Jurkat, Clone E6-1 (cell line): ENCODE measurements at regions not wholly inside any gene's neighbourhood (a gene's known extent, or its start where the extent isn't known, plus 50 kb on each side); places are given as distances from the start of the nearest gene placed in this dataset.
"Not testable (repeated sequence)": the region's sequence is repeated elsewhere in the genome, so short reads cannot be mapped to it uniquely, and the experiment has no call there.

Experiments
- DNase-seq: peaks from one replicate; pipeline ENCODE4 v3.0.0-alpha.2; 2011; ENCODE audit warnings: low read depth, low spot score
- H3K4me3 ChIP-seq: 2 replicates; pipeline ENCODE4 v1.5.1; 2011; ENCODE audit warnings: mild to moderate bottlenecking, low read length, control low read depth, moderate library complexity

DNA sequence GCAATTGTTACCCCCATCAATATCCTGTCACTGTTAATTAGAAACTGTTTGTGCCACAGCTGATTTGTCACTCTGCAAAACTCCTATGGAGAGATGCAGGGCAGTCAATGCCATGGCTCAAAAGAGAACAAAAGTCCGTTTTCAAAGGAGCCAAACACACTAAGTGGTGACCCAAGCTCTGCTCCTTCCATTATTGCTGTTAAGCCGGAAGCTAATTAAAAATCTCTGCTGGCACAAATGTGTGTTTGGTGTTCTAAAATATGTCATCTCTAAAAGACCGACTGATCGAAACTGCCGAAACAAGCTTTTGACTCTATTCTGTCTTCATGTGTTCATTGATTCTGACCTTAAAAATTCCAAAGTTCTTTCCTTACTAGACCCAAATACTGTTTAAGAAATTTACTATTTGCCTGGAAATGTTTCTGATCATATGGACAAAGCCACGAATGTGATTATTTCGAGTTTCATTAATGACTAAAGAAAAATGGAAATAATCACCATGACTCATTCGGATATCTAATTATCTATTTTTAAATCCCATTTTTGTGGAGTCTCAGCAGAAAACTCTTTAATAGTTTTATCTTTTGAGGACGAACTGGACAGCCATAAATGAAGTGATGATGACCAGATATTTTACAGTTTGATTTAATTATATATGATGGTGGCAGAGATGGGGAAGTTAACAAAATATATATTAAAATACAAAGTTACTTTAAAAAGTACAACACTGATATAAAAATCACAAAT, 287.6 kb downstream of the SOCS6 start:
- DNase-seq, result no peak
- no peak overlapping the region for H3K4me3 ChIP-seq

DNA sequence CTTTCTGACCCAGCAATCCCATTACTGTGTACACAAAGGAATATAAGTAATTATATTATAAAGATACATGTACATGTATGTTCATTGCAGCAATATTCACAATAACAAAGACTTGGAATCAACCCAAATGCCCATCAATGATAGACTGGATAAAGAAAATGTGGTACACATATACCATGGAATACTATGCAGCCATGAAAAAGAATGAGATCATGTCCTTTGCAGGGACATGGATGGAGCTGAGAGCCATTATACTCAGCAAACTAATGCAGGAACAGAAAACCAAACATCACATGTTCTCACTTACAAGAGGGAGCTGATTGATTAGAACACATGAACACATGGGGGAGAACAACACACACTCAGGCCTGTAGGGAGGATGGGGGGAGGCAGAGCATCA, 286.1 kb downstream of the SOCS6 start:
- not testable (repeated sequence) for DNase-seq, H3K4me3 ChIP-seq

DNA sequence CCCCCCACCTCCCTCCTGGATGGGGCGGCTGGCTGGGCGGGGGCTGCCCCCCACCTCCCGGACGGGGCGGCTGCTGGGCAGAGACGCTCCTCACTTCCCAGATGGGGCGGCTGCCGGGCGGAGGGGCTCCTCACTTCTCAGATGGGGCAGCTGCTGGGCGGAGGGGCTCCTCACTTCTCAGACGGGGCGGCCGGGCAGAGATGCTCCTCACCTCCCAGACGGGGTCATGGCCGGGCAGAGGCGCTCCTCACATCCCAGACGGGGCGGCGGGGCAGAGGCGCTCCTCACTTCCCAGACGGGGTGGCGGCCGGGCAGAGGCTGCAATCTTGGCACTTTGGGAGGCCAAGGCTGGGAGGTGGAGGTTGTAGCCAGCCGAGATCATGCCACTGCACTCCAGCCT, 280.8 kb downstream of the SOCS6 start:
- not testable (repeated sequence) for H3K4me3 ChIP-seq, DNase-seq

GRCh38 chr18:70559446-70559845, 270.6 kb downstream of the SOCS6 start:
- H3K4me3 ChIP-seq, result no peak overlapping the region
- no peak for DNase-seq

GRCh38 chr18:70558371-70558770, 269.5 kb downstream of the SOCS6 start:
- DNase-seq, result no peak
- no peak overlapping the region for H3K4me3 ChIP-seq

DNA sequence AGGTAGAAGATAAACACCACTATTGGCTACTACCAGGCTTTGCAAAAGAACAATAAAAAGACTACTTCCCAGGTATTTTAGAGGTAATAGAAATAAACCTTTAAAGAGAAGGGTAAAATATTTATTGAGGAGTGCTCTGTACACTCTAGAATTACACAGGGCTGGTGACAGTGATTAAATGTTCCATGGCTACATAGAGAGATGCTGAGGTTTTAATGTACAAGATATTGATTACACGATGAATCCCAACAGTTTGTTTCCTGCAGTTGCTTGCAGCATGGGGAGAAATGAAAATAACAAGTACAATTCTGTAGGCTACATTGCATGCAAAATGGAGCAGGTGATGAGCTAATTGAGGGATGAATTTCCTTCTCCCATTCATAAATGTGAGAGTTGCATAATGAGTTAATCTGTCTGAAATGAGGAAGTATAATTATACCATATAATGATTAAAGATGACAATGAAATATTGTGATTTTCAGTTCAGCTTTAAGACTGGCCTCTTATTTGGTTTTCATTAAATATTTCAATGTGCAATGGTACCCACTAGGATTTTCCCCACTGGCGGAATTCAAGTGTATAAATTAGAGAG, 266.1 kb downstream of the SOCS6 start:
- no peak overlapping the region for H3K4me3 ChIP-seq
- DNase-seq, result no peak

GRCh38 chr18:70553936-70554260, 265.1 kb downstream of the SOCS6 start:
- DNase-seq, result no peak
- no peak overlapping the region for H3K4me3 ChIP-seq

DNA sequence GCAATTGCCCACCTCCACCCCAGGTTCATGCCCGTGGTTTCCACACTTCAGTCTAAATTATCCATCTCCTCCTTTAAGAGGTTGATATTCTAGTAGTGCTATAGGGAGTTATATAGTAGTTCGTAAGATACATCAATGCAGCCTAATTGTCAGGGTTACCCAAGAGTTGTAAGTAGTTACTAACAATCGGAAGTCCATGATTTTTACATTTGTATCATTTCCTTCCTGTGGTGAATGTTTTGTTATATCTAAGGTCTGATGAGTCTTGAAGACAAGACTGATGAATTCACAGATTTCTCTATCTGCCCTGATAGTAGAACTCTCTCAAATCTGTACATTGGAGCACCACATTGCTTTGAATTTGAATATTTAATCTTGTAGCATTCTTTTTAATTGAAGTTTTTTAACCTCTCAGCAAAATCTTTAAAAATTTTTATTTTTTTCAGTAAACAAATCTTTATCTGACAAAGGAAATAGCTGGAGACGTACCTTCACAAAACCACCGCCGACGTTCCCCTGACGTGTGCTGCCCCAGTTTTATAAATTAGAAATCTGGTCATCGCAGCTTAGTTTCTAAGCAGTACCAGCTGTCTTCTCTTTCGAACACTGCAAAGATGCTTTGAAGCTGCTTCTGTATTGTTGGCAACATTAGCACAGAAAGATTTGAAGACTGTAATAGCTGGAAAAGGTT, 264.5 kb downstream of the SOCS6 start:
- no peak overlapping the region for H3K4me3 ChIP-seq
- DNase-seq, result no peak

DNA sequence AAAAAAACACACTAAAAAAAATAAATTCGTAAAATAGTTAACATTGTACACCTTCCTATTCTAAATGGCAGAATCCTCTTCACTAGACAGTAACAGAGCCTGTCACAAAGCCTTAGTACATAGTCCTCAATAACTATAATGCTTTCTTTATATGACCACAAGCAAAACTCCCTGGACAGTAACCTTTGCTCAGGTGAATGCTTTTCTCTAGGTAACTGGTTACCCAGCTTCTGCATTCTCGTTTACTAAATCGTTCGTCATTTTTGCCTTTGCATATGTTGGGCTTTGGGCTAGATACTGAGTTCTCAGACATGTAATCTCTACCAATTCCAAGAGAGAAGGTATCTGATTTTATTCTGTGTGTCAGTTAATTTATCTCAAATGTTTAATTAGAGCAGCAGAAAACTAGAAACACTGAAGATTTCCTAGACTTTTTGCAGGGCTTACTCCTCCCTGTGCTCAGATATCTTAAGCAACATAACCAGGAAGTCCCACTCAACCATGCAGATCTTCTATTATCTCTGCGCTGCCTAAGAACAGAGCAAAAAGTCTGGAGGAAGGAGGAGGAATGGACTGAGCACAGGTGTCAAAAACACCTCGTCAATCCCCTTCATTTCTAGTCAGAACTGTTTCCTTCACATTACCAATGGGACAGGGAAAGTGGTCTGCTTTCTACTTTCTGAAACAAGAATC, 247.7 kb downstream of the SOCS6 start:
- no peak for DNase-seq
- H3K4me3 ChIP-seq, result no peak overlapping the region

DNA sequence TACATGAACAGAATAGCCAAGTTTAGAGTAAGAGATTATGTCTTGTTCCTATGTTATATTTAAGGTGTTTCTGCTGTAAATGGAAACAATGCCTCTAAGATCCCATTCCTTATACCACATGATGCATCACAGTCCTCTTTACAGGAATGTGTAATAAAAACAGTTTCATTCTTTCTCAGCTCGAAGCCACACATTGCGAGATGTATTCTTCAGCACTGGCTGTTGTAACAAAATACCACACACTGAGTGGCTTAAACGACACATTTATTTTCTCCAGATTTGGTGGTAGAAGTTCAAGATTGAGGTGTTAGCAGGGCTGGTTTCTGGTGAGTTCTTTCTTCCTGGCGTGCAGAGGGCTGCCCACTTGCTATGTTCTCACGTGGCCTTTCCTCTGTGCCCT, 246.2 kb downstream of the SOCS6 start:
- DNase-seq, result no peak
- H3K4me3 ChIP-seq, result no peak overlapping the region

DNA sequence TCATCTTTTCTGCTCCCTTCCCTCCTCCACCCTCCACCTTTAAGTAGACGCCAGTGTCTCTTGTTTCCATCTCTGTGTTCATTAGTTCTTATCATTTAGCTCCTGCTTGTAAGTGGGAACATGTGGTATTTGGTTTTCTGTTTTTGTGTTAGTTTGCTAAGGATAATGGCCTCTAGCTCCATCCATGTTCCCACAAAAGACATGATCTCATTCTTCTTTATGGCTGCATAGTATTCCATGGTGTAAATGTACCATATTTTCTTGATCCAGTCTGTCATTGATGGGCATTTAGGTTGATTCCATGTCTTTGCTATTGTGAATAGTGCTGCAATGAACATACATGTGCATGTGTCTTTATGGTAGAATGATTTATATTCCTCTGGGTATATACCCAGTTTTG, 236.5 kb downstream of the SOCS6 start:
- not testable (repeated sequence) for DNase-seq, H3K4me3 ChIP-seq

- DNase-seq, result no peak
These were observed 234.9 kb downstream of the SOCS6 start for GRCh38 chr18:70523792-70524182.

DNA sequence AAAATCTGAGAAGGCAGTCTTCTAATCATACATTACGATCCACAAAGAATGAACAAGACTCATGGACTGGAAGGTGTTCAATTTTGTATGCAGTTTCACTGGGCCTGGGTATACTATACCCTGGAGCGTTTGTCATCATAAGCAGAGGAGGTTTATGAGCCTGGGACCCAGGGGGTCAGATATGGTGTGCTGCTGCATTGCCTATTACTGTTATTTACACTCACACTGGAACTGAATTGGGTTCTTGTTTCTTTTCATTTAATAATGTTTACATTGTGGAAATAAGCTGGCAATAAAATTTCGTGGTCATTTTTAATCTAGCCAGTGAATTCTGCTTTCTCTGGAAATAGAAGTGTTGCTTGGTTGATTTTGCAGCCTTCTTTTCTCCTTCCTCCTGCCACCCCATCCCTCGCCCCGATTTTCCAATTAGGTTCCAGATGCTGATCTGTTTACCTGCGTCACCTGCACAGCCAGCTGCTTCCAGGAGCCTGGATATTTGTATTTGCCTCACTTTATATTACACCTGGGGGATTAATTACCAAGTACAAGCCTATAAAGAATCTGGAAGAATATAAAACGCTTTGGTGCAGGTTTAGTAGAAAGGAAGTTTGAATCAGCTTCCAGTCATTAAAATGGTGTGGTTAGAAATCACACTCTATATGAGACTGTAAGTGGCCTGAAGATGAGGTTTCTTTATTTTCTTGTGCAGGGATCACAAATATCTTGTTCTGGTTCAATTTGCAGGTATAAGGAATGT, 234.4 kb downstream of the SOCS6 start:
- DNase-seq, result no peak
- no peak overlapping the region for H3K4me3 ChIP-seq

More at GRCh38 chr18:70523792-70524182, 234.9 kb downstream of the SOCS6 start:
- H3K4me3 ChIP-seq, result no peak overlapping the region

- H3K4me3 ChIP-seq, result no peak overlapping the region
- DNase-seq, result no peak
These were observed 233.4 kb downstream of the SOCS6 start for GRCh38 chr18:70522183-70522680.

GRCh38 chr18:70520867-70521266, 232.0 kb downstream of the SOCS6 start:
- DNase-seq, result no peak
- no peak overlapping the region for H3K4me3 ChIP-seq

DNA sequence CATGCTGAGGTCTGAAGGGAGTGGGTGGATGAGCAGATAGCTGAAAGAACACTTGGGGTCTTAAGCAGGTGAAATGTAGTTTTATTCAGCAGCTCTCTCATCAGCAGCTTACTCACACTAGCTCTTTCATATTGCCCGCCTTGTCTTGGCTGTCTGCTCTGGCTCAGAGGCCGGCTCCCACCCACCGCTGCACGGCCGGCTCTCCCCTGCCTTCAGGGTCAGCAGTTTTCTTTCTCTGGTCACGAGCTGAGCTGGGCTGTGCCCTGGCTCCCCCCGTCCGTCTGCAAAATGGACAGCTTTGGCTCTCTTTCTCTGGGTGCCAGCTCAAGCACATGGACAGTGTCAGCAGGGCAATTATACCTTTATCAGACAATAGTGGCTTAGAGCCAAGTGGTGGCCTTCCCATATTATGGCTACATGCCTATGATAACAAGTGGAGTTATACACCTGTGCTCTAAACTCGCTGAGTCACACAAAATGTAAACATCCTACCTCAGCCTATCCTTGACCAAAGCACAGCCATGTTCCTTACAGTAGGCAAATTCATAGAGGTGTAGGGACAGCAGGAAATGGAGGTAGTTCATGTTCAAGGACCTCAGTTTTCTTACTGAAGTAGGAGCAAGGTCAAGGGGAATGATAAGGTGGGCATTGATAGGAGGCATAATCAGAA, 224.8 kb downstream of the SOCS6 start:
- DNase-seq, result no peak
- no peak overlapping the region for H3K4me3 ChIP-seq

DNA sequence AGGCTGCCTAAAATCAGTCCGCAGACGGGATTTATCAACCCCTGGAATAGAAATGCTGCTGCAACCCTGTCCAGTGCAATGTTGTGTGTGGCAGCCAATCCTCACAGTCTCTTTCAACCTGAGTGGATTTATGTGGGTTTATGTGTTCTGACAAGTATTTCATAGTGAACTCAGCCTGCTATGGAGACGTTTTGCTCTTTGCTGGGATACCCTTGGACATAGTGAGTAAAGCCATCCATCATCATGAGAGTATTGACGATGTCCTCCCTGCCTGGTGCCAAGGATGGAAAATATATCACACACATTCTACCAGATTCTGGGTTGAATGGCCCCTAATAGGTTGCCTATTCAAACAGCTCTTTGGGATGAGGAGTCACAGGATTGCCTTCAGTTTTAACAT, 219.1 kb downstream of the SOCS6 start:
- H3K4me3 ChIP-seq, result no peak overlapping the region
- no peak for DNase-seq

DNA sequence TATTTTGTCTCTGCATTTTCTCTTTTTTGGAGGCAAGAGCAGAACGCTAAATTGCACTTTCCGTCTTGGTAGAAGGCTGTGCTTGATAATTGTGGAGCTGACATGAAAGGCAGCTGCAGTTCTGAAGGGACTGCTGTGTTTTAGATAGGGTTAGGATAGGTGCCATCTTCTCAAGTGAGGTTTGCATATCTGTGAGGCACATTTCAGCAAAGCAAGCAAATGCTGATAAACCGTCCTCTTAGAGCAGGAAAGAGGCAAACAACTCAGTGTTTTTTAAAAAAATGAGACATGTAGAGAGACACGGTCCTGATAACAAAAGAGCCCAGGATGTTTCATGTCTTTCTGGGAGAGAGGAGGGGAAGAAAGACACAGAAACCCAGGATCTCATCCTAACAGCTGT, 217.7 kb downstream of the SOCS6 start:
- no peak overlapping the region for H3K4me3 ChIP-seq
- DNase-seq, result no peak

GRCh38 chr18:70503060-70503459, 214.2 kb downstream of the SOCS6 start:
- no peak for DNase-seq

More at GRCh38 chr18:70503060-70503459, 214.2 kb downstream of the SOCS6 start:
- no peak overlapping the region for H3K4me3 ChIP-seq
